ENCODE measurements at regions not wholly inside any gene's neighbourhood (a gene's known extent, or its start where the extent isn't known, plus 50 kb on each side); places are given as distances from the start of the nearest gene placed in this dataset.
A peak's percentile ranks its signal among the peaks of the same experiment; 100 is the strongest.

- TF ChIP-seq NFIC (IDR thresholded peaks at IDR 0.05) (no peak), USF1 (IDR thresholded peaks at IDR 0.05) (no peak)
- TF ChIP-seq, protein P1, sequence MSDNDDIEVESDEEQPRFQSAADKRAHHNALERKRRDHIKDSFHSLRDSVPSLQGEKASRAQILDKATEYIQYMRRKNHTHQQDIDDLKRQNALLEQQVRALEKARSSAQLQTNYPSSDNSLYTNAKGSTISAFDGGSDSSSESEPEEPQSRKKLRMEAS (IDR thresholded peaks at IDR 0.05): no peak
Measured at GRCh38 chr4:104896660-104897645, 249.7 kb upstream of the TET2 start.

DNA sequence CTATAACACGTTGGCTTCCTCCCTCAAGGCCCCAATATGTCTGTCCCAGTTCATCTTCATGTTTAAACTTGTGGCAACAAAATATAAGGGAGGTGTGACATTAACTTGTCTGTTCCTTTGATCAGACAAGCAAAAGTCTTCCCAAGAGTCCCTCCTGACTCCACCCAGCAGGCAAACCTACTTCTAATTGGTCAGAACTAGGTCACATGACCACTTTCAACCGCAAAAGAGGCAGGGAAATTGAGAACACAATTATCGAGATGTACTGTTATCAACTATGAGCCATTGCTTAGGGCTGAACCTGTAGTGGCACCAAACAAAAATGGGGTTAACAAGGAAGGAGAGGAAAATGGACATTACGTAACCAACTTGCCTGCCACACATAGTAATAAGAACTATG lies 246.8 kb upstream of the TET2 start:
- TF ChIP-seq USF1 (IDR thresholded peaks at IDR 0.05) (peak; percentile 29; the same call in 1 of the 2 replicates), TCF12 (IDR thresholded peaks at IDR 0.05; ENCODE audit: low read depth) (no peak), YY1 (IDR thresholded peaks at IDR 0.05; ENCODE audit: low read depth) (no peak)

- no peak for TF ChIP-seq EP300 (IDR thresholded peaks at IDR 0.05; ENCODE audit: borderline replicate concordance)
- TF ChIP-seq RAD21 (IDR thresholded peaks at IDR 0.05; ENCODE audit: low read depth): 0 out of 2 replicates have a peak, but pooled peaks have one; percentile 17
Measured at GRCh38 chr4:104901438-104901837, 245.2 kb upstream of the TET2 start.

DNA sequence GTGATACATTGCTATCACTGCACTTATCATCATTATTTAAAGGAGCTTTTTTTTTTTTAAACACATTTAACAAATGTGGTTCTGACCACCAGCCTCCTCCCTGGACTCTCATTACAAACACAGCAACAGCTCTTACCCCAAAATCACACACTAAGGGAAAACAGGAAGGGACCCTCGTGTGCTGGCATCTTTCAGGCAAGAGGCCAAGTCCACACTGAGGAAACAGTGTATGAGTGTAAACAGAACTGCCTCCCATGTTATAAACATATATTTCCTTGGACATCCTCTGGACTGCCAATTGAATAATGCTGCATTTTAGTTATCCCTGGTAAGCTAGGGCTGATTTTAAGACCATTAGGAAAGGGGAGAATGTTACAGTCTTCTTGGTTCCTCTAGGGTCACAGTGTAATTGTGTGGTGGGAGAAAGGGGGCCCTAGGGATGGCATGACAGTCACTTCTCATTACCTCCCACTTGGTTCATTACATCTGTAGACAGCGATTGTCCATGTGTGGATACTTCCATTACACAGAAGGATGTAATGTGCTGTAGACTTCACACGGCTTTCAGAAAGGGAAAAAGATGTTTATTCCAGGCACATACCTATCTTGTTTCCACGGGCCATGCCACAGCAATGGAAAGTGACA lies 244.6 kb upstream of the TET2 start:
- TF ChIP-seq ZBTB7A (IDR thresholded peaks at IDR 0.05; ENCODE audit: low read depth): no peak
- TF ChIP-seq EGR1 (IDR thresholded peaks at IDR 0.05): no peak

DNA sequence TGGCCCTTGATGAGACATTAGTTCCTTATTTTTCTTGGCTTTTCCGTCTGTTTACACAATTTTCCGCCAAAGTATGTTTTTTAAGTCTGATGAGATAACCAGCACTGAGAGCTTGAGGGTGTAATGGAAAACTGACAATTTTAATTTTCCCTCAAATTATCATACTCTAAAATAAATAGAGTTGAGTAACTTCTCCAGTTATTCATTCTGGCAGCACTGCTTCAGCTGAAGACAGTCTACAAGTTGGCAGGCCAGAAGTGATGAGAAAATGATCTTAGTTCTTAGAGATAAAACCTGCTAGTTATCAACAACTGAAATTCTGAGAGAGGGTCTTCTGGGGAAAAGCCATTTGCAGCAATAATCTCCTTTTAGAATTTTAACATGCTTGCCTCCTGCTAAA lies 241.6 kb upstream of the TET2 start:
- TF ChIP-seq TCF12 (IDR thresholded peaks at IDR 0.05; ENCODE audit: low read depth) (no peak), YY1 (IDR thresholded peaks at IDR 0.05; ENCODE audit: low read depth) (no peak), NFIC (IDR thresholded peaks at IDR 0.05) (no peak), TAF1 (IDR thresholded peaks at IDR 0.05; ENCODE audit: low read depth) (no peak), CREB1 (IDR thresholded peaks at IDR 0.05; ENCODE audit: low read depth) (no peak)

- no peak for TF ChIP-seq NFIC (IDR thresholded peaks at IDR 0.05)
- TF ChIP-seq, protein P1 (IDR thresholded peaks at IDR 0.05): no peak
- no peak for TF ChIP-seq USF1 (IDR thresholded peaks at IDR 0.05)
- TF ChIP-seq RAD21 (IDR thresholded peaks at IDR 0.05; ENCODE audit: low read depth): no peak
- no peak for TF ChIP-seq FOXM1 (IDR thresholded peaks at IDR 0.05; ENCODE audit: borderline replicate concordance, low read depth)
- TF ChIP-seq CREB1 (IDR thresholded peaks at IDR 0.05; ENCODE audit: low read depth): no peak
- TF ChIP-seq YY1 (IDR thresholded peaks at IDR 0.05; ENCODE audit: low read depth): no peak
- no peak for TF ChIP-seq TAF1 (IDR thresholded peaks at IDR 0.05; ENCODE audit: low read depth)
- no peak for TF ChIP-seq ZBTB7A (IDR thresholded peaks at IDR 0.05; ENCODE audit: low read depth)
- no peak for TF ChIP-seq EP300 (IDR thresholded peaks at IDR 0.05; ENCODE audit: borderline replicate concordance)
- TF ChIP-seq EGR1 (IDR thresholded peaks at IDR 0.05): no peak
- no peak for TF ChIP-seq REST (IDR thresholded peaks at IDR 0.05; ENCODE audit: low read depth)
- TF ChIP-seq TCF12 (IDR thresholded peaks at IDR 0.05; ENCODE audit: low read depth): no peak
- no peak for TF ChIP-seq CEBPB (IDR thresholded peaks at IDR 0.05)
- TF ChIP-seq TEAD4 (IDR thresholded peaks at IDR 0.05): no peak
Measured at GRCh38 chr4:104905546-104905945, 241.1 kb upstream of the TET2 start.

DNA sequence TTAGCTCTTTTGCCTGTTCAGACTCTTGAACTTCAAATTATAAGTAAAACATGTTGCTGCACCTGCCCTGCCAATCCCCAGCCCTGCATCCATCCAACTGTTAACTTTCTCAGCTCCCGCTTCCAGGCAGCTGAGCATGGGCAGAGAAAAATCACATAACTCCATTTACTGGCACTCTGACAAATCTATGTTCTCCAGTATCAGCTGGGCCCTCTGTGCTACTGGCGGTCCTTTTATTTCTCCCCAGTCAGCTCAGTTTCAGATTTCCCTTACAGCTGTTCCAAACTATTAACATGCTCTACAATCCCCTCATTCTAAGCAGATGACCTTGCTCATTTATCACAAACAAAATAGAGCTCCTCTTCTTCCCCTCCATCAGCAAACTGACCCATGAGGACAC lies 240.4 kb upstream of the TET2 start:
- TF ChIP-seq ZBTB7A (IDR thresholded peaks at IDR 0.05; ENCODE audit: low read depth) (no peak), NFIC (IDR thresholded peaks at IDR 0.05) (no peak), EP300 (IDR thresholded peaks at IDR 0.05; ENCODE audit: borderline replicate concordance) (no peak), USF1 (IDR thresholded peaks at IDR 0.05) (no peak), FOXM1 (IDR thresholded peaks at IDR 0.05; ENCODE audit: borderline replicate concordance, low read depth) (no peak), TEAD4 (IDR thresholded peaks at IDR 0.05) (no peak), EGR1 (IDR thresholded peaks at IDR 0.05) (no peak), CREB1 (IDR thresholded peaks at IDR 0.05; ENCODE audit: low read depth) (no peak), YY1 (IDR thresholded peaks at IDR 0.05; ENCODE audit: low read depth) (no peak), TCF12 (IDR thresholded peaks at IDR 0.05; ENCODE audit: low read depth) (no peak)
- TF ChIP-seq, protein P1 (IDR thresholded peaks at IDR 0.05): no peak

All from Ishikawa (cell line).